NCI-H2171 (cell line): ENCODE measurements at regions not wholly inside any gene's neighbourhood (a gene's known extent, or its start where the extent isn't known, plus 50 kb on each side); places are given as distances from the start of the nearest gene placed in this dataset.
"Not testable (repeated sequence)": the region's sequence is repeated elsewhere in the genome, so short reads cannot be mapped to it uniquely, and the experiment has no call there.

ENCODE experiments used
- DNase-seq: peaks from one replicate; lab custom pipeline; 2025; lab: John Stamatoyannopoulos, UW

DNA sequence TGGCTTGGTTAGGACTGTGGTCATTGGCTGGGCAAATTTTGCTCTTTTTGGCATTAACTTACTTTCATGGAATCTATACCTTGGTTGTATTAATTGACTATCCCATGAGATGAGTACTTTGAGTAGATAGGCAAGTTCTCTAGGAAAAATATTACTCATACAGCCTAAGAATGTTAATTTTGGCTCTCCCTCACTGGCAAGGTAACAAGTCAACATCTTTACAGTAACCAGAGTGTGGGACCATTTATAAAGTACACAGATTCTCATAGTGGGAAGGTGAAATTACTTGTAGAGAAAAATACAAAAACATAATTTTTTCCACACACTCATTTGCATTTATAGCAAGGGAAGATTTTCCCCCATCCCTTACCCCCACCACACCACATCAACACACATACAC lies 154.6 kb upstream of the ZNF608 start:
- no peak for DNase-seq

DNA sequence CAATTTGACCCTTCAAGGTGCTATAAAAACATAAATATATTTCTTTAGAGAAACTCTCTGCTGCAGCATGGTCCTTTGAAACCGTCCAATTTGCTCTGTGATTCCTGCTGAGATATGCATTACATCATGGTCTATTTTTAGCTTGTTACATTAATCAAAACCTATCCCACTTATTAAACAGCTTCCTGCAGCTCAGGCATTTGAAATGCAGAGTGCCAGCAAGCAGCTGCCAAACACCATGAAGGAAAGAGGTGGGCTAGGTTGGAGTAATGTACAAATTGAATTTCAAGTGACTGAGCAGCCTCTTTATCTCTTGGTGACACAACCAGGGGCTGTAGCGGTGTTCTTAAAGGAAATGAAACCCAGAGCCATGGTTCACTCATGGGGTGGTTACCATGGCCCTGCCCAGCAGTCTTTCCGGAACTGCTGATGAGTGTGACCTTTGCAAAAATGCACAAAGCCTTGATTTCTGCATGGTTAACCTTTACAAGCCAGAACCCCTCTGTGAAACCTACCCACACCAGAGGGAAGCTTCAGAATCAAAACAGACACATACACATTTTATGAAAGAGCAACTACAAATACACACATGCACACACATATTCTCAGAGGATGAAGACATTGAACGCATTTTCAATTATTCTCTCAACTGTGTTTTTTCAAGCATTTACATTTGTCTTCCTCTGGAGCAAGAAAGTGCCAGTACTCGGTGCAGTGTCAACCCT lies 155.8 kb upstream of the ZNF608 start:
- DNase-seq, result no peak

DNA sequence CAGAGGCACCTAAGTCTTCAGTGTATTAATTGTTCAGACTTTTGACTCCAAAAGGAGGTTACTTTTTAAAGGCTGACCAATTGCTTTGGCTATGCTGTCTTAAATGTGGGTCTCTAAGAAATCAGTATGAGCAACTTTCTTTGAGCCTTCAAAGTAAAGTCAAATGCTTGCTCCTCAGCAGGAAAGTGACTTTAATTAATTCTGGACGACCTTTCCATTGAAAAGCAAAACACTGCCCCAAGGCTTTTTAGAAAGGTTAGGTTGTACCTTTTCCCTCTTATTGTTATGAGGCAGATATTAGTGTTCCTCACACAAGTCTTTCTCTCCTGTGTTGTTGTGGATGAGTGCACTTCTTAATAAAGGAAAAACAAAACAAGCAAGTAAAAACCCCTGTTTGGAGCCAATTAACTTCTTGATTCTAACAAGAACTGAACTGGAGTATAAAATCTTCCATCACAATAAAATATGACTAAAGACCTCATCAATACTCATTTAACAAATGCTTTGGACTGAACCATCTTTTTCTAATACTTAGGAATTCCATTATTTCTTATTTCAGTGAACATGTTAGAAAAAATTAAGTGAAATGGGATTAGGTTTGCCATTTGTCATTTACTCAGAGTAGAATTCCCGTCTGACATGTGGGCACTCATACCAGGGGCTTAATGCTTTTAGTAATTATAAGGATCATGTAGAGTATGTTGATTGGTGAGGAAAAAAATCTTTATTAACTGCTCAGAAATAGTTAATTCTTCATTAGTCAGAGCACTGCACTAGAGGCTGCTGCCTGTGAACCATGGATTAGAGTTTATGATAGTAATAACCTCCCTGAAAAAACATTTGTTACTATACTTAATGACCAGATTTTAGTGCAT lies 159.1 kb upstream of the ZNF608 start:
- DNase-seq, result no peak

DNA sequence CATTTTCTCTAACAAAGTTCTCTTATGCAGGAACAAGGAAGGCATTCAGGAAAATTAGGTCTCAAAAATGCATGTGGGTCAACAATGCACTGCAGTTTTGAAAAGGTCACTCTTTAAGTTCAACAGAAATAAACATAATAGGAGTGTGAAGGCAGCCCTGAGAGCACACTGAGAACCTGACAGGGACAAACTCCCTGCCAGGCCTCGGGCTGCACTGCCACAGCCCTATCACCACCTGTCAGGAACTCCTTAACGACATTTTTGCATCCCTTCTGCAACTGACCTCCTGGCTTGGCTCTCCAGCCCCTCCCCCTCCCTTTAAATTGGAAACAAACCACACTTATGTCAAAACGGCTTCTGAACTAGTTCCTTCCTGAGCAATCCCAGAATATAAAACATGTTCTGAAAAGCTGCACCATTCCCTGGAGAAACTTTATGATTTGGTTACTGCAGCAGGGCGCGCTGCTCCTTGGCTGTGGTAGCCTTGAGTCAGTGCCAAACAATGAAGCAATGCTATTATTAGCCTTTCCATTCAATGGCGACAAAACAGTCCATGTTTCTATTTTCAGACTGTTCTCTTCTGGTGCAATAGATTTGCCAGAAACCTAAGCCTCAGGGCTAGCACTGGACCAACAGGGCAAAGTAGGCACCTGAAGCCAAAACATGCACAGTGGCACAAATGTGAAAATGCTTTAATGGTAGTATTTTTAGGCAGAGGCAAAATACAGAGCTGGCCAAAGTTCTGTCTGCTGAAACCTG lies 160.1 kb upstream of the ZNF608 start:
- no peak for DNase-seq

DNA sequence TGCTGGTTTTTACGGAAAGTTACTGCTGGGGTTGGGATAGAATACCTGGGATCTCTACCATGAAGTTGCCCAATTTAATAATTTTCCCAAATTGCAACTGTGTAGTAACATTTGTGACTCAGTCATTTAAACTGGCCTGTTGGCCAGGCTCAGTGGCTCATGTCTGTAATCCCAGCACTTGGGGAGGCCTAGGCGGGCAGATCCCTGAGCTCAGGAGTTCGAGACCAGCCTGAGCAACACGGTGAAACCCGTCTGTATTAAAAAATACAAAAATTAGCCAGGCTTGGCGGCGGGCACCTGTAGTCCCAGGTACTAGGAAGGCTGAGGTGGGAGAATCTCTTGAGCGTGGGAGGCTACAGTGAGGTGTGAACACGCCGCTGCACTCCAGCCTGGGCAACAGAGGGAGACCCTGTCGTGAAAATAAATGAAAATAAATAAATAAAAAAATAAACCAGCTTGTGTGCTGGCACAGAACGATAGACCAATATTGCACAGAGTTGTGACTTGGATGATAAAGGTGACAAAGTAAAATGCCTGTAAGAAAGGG lies 160.7 kb upstream of the ZNF608 start:
- DNase-seq, result no peak

DNA sequence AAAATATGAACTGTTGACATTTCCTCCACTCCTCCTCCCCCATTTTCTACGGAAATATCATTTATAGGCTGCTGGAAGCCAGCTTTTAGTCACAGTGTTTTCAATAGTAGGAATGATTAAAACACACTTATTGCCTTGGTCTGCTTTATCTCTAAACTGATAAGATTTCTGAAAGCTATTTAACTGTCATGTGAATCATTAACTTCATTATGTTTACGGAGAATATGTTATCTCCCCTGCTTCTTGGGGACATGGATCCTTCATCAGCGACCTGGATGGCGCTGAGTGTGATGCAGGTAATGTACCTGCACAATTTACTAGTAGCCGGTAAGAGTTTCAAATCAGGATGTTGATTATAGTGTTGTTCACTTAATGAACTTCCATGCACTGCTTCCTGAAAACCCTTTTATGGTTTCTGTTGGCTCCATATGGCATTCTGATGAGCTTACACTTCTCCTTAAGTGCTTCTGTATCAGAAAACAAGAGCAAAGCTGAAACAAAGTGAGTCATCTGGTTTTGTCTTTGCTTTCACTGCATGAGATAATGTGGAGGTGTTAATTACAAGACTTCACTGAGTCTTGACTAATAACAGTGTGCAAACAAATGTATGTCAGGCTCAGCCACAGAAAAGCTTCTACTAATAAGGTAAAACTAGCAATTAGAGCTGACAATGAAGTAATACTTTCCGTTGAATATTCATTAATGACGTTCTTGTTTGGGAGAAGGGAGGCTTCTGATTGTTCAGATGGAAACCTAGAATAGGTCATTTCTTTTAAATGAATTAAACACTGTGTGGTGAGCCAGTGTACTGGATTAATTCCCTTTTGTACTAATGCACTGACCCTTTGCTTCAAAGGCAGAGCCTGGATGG lies 162.4 kb upstream of the ZNF608 start:
- DNase-seq, result peak; percentile 51

DNA sequence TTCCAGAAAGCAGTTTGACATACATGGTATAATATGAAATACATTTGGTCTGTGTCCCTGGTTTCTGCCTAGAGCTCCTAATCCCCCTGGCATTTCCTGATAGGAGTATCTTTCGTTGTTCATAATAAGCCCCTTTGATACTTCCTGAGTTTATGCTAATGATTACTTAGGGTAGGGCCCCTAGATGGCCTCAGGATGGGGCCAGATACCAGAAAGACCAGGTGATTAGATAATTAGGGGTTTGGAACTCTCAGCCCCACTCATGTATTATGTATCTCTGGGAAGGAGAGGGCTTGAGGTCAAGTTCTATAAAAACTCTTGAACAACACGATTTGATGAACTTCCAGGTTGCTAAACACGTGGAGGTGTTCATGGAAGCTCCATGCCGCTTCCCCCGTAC lies 163.3 kb upstream of the ZNF608 start:
- DNase-seq, result no peak

DNA sequence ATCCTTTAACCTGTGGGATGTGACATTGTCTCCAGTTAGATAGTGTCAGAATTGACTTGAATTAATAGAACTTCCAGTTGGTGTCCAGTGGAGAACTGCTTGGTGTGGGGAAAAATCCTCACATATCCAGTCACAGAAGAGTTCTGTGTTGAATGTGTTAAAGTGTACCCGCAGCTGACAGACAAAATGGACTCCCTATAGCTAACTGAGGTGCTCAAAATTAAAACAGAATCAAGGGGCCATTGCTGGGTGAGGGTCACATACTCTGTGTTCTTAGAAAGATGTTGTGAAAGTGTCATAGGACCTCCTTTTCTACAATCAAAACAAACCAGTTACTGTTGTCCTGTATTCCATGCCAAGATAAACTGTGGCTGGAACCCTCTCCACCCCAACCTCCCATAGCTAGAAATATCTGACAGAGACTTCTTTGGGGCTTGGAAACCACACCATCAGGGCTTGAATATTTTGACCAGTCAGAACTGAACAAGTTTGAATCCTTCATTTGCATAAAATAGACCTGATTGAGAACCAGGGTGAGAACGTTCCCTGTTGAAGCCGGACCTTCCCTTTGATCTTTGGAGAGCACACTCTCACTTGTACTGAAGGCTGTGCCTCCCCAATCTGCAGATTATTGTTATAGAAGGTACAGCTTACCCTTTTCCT lies 164.0 kb upstream of the ZNF608 start:
- DNase-seq, result no peak

DNA sequence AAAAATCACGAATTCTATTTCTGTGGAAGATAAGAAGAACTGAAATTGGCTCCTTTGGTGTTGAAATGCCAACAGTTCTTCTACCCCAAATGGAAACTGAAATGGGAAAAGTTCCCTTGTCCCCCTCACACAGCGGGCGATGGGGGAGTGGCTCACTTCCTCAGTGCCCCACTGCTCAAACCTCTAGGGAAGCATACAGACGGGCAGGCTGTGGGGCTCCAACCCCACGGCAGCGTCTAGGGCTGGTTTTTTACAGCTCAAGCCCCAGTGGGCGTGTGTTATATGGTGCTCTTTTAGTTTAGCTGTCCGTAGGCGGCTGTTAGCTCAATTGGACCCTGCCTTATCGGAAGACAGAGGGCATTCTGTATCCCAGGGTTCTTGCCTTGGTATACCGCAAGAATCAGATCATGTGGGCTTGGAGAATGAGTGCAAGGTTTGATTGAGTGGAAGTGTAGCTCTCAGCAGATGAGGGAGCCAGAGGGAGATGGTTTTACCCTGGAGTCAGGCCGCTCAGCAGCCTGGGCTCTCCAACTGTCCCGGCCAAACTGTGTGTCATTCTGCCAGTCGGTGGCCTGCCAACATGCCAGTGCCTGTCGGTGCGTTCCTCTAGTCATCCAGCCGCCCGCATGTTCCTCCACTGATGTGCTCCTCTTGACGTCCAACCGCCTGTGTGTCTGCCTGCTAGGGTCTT lies 166.3 kb upstream of the ZNF608 start:
- DNase-seq, result no peak

DNA sequence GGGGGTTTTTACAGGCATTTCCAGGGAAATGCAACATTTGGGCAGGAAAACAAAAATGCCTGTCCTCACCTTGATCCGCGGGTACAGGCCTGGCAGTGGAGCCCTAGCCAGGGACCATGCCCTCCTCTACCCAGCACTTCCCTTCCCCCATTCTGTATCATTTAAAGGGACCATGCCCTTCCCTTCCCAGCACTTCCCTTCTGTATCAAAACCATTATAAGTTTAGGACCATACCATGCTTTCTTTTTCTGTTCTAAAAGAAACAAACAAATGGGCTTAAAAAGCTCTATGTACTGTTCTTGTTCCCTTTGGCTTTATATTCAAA lies 166.9 kb upstream of the ZNF608 start:
- DNase-seq, result no peak

DNA sequence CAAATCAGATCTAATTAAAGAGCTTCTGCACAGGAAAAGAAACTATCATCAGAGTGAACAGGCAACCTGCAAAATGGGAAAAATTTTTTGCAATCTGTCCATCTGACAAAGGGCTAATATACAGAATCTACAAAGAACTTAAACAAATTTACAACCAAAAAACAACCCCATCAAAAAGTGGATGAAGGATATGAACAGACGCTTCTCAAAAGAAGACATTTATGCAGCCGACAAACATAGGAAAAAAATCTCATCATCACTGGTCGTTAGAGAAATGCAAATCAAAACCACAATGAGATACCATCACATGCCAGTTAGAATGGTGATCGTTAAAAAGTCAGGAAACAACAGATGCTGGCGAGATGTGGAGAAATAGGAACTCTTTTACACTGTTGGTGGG lies 169.9 kb upstream of the ZNF608 start:
- not testable (repeated sequence) for DNase-seq

DNA sequence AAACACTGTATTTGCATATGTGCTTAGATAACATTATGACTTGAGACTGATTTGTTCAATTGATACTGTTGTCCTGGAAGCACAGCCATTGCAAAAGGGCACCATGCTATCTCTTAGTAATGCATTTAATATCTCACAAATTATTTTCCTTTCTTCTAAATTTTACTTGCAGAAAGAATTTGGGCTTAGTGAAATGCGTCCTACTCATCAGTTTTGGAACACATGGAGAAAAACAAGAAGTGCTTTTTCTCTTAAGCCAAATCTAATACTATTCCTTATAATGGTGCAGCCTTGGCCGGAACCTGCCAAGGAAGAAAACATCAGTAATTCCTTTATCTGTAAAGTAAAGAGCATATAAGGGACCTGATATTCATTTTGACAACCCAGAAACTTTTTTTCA lies 172.2 kb upstream of the ZNF608 start:
- no peak for DNase-seq

DNA sequence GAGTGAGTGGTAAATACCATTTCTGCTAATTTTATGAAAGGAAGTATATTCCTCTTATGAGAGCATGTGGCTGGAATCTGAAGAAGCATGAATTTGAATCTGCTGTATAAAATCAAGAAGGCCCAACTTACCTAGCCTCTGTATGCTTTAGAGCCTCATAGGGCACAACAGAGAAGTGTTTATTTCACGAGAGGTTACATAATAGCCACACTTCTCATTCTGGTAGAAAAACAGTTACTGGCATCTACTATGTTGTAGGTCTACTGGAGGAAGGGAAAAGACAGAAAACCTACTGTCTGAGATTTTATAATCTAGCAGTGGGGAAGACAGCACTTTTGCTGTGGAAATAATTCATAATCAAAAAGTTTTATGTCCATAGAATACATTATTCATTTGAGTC lies 172.6 kb upstream of the ZNF608 start:
- DNase-seq, result no peak

DNA sequence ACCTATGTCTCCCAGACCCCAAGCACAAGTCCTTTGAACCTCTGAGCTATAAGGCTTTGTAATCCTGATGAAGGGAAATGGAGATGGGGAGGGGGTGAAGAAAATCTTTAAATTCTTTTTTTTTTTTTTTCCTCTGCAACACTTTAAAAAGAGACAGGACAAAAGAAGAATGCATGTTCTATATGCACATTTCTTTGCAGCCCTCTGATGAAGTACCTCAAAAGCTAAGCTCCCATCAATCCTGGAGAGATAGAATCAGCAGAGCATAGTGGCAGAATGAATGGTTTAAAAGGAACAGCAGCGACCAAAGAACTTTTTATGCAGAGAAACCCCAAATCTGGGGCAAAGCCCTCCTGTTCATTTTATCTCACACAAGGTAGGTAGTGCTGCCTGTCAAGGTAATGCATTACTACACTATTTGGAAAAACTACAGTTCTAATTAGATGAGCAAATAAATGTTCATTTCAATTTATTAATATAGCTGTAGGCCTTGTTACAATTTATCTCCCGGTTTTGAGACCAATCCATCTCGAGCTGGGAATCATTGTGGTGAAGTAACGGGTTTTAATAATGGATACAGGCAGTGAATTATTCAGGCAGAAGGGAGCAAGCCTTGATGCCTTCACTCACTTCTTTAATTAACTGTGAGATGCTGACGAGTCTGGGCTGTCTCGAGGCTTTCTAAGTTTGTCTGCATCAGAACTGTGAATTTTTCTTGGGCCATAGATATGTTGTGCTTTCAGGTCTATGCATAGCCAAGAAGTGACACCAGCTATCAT lies 173.5 kb upstream of the ZNF608 start:
- DNase-seq, result no peak

DNA sequence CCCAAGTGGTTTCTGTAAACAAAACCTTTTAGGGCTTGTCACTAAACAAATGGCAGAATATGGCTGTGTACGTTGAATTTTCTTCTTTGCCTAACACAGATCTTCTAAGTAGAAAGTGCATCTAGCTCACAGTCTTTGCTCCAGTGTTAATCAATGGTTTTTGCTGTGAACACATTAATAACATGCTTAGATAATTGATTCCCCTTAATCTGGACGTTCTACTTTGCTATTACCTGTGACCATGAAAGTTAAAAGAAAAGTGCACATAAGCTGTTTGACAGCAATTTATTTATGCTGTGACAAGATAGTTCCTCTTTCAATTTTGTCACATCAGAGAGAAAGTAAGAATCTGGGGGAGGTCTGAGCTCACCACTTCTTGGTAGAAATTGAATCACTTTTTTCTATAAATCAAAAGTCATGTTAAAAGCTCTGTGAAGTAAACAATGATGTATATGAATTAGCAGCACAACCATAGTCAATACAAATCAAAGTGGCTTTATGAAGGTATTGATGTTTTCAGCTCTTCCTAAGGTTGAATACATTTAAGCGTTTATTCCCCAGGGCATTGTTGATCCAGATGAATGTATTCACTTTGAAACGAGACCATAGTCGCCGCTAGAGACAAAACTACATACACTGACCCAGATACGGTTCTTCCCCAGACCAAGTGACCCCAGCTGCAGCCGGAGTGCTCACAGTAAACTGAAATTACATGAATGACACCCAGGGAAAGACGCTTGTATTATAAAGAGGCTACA lies 174.6 kb upstream of the ZNF608 start:
- no peak for DNase-seq

DNA sequence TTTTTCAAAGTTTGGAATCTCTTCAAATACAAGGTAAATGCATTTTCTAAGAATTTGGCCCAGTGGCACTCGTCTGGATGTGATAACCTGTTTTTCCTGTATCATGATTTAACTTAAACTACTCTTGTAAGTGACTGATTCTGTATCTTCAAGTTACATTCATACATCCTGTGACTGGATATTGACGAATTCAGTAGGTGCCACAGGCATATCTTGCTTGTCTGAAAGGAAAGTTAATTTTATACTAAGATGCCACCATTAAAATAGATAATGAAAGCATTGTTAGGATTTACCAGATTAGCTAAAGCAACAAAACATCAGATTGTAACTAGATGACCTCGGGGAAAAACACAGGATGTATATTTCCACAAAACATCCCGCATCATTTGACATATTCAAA lies 175.3 kb upstream of the ZNF608 start:
- no peak for DNase-seq

DNA sequence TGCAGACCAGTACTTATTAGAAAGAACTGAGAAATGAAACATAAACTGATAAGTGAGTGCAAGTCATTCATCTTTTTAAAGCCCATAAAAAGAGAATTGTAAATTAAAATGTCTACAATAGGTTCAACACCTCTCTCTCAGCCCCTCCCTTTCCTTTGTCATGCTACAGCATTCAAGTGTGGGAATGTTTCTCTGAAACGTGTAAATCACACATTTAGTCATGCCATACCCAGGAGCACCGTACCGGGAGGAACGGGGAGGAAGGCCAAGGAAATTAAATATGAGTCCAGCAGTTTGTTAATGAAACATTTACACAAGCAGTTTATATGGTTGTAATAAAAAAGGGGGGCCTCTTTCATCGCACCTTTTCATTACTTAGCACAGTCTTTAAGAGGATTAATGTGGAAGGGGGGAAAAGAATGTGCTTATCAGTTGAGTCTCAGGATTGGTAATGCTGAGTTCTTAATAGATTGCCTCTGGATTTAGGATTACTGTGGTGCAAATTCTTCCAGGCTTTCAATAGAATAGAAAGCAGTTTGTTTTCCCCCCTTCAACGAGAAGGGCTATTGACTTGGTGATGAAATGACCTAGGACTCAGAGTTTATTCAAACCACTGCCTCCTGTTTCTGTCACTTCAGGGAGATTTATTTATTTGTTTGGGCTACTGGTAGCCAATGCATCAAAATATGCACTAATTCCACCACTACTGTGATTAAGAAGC lies 176.0 kb upstream of the ZNF608 start:
- DNase-seq, result no peak

DNA sequence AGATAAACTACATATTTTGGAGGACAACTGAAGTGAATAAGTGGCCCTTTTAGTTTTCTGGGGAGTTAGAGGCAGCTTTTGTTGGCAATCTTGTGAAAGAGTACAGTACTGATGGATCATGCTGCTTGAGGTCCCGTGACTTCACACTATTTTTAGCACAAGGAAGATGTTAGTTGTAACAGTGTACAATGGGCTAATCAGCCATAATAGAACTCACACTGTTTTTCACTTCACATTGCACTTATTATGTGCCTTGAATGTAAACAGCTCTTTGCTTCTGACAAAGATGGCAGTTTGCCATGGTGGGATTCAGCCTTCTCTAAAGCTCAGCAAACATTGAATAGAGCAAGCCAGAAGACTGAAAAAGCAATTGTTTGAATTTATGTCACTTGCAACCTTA lies 176.7 kb upstream of the ZNF608 start:
- DNase-seq, result no peak
